ENCODE measurements at regions not wholly inside any gene's neighbourhood (a gene's known extent, or its start where the extent isn't known, plus 50 kb on each side); places are given as distances from the start of the nearest gene placed in this dataset.

DNA sequence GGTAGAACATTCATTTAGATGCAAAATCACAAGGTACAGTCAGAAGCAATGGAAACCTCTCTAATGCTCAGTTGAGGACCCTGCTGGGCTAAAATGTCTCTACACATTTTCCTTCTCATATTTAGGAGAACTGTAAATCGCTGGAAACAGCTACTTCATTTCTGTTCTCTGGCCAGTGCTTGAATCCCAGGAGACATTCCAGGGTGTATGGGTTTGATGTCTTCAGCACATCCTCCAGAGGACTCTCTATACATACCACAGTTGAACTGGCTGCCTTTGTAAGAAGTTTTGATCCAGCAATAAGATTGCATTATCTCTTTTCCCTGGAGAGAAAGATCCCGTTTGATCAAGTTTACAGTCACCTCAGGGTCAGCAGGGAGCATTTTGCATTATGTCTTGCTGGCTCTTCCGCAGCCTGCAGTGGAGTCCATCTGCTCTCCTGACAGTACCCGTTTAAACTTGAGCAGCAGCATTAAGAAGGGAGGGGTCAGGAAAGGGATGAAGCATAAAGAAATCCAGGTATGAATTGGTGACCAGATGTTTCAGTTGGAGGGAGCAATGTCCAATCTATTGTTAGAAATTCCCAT lies 676.0 kb downstream of the EPHA3 start:
- Histone ChIP-seq H3K36me3 (no peaks in the 10 kb centered on the region), H3K9me3 (replicated peaks) (no peaks in the 10 kb centered on the region), H3K27me3 (no peaks in the 10 kb centered on the region), H3K4me1 (no peaks in the 10 kb centered on the region), H3K27ac (no peak overlapping the region), H3K4me3 (no peak overlapping the region)
- DNase-seq, result no peak

DNA sequence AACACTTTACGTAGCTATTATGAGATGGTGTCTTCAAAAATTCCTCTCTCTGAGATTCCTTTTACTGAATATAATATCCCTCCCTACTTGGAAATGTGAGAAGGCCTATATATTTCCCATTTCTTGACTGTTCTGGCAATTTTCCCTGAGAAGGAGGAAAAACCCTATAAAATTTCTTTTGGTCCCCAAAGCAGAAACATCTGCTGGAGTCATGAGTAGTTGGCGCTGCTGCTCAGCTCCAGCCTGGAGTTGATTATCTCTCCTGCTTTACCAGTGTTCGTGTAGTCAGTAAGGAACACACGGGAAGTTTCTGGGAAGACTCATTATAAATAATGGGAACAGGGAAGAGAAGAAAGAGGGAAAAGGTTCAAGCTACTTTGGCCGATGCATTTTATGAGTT lies 680.1 kb downstream of the EPHA3 start:
- H3K36me3 ChIP-seq, result no peaks in the 10 kb centered on the region
- H3K27ac ChIP-seq, result no peak overlapping the region
- DNase-seq, result no peak
- no peak overlapping the region for H3K4me3 ChIP-seq
- no peaks in the 10 kb centered on the region for H3K4me1 ChIP-seq
- no peaks in the 10 kb centered on the region for H3K9me3 ChIP-seq (replicated peaks)
- H3K27me3 ChIP-seq, result no peaks in the 10 kb centered on the region

DNA sequence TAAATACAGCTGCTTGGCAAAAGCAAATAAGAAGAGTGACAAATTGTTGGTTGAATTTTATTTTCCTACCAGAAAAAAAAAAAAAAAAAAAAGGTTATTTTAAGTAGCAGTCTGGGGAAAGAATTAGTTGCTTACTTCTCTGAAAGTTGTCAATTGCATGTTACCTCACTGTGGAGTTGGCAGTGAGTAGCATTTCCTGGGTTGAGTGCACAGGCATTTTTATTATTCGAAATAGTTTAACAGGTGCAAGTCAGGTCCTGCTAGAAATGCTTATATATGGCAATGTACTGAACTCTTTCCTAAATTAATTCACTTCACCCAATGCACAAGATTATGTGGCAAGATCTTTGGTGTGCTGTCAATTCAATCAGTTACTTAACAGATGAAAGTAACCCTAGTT lies 680.6 kb downstream of the EPHA3 start:
- no peak for DNase-seq
- H3K9me3 ChIP-seq (replicated peaks), result no peaks in the 10 kb centered on the region
- H3K4me1 ChIP-seq, result no peaks in the 10 kb centered on the region
- H3K4me3 ChIP-seq, result no peak overlapping the region
- no peak overlapping the region for H3K27ac ChIP-seq
- H3K27me3 ChIP-seq, result no peaks in the 10 kb centered on the region
- no peaks in the 10 kb centered on the region for H3K36me3 ChIP-seq

GRCh38 chr3:89795506-89795905 lies 688.1 kb downstream of the EPHA3 start:
- Histone ChIP-seq H3K4me1 (no peaks in the 10 kb centered on the region), H3K9me3 (replicated peaks) (no peaks in the 10 kb centered on the region), H3K27me3 (no peaks in the 10 kb centered on the region), H3K36me3 (no peaks in the 10 kb centered on the region), H3K27ac (no peak overlapping the region), H3K4me3 (no peak overlapping the region)
- DNase-seq, result no peak

GRCh38 chr3:89802881-89803280 lies 695.5 kb downstream of the EPHA3 start:
- H3K27ac ChIP-seq, result no peak overlapping the region
- no peaks in the 10 kb centered on the region for H3K4me1 ChIP-seq
- DNase-seq, result no peak
- no peaks in the 10 kb centered on the region for H3K9me3 ChIP-seq (replicated peaks)
- H3K36me3 ChIP-seq, result no peaks in the 10 kb centered on the region
- no peak overlapping the region for H3K4me3 ChIP-seq
- no peaks in the 10 kb centered on the region for H3K27me3 ChIP-seq

DNA sequence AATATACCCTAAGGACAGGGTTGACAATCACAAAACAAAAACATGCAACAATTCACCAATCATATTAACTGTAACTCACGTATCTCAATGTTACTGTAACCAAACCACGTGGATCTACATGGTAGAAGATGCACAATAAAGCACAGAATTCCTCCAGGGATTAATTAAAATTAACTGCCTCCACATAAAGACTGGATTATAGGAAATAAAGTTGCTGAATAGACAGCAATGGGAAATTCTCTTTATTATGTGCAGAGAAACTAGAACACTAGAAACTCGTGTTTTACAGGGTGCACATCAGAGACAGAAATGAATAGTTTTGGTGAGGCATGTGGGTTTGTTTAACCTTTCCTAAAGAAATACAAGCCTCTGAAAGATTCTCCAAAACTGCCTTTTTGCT lies 696.3 kb downstream of the EPHA3 start:
- DNase-seq, result no peak
- Histone ChIP-seq H3K27me3 (no peaks in the 10 kb centered on the region), H3K4me1 (no peaks in the 10 kb centered on the region), H3K9me3 (replicated peaks) (no peaks in the 10 kb centered on the region), H3K4me3 (no peak overlapping the region), H3K36me3 (no peaks in the 10 kb centered on the region), H3K27ac (no peak overlapping the region)

DNA sequence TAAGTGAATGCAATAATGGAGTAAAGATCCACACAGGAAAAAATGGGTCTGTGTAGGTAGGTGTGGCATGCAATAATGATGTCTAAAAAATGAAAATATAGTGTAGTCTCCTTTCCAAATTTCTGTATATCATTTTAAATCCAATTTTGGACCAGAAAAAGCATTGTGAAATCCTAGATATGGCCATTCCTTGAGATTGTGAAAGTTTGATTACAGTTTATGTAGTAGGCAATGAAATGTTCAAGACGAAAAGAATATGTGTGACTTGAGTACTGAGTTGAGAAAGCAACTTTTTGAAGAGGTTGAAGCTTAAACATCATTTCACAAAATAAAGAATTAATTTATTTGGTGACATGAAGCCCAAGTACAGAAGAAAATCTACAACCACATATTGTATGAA lies 698.7 kb downstream of the EPHA3 start:
- Histone ChIP-seq H3K9me3 (replicated peaks) (no peaks in the 10 kb centered on the region), H3K36me3 (no peaks in the 10 kb centered on the region), H3K27me3 (no peaks in the 10 kb centered on the region), H3K4me1 (no peaks in the 10 kb centered on the region), H3K27ac (no peak overlapping the region), H3K4me3 (no peak overlapping the region)
- no peak for DNase-seq

GRCh38 chr3:89808680-89809197 lies 701.3 kb downstream of the EPHA3 start:
- Histone ChIP-seq H3K4me1 (no peaks in the 10 kb centered on the region), H3K36me3 (no peaks in the 10 kb centered on the region), H3K27ac (no peak overlapping the region), H3K27me3 (no peaks in the 10 kb centered on the region), H3K4me3 (no peak overlapping the region), H3K9me3 (replicated peaks) (no peaks in the 10 kb centered on the region)
- no peak for DNase-seq

GRCh38 chr3:89813500-89813899 lies 706.1 kb downstream of the EPHA3 start:
- H3K27ac ChIP-seq, result no peak overlapping the region
- no peak for DNase-seq
- H3K27me3 ChIP-seq, result no peaks in the 10 kb centered on the region
- H3K4me3 ChIP-seq, result no peak overlapping the region
- H3K4me1 ChIP-seq, result no peaks in the 10 kb centered on the region
- no peaks in the 10 kb centered on the region for H3K9me3 ChIP-seq (replicated peaks)
- no peaks in the 10 kb centered on the region for H3K36me3 ChIP-seq

DNA sequence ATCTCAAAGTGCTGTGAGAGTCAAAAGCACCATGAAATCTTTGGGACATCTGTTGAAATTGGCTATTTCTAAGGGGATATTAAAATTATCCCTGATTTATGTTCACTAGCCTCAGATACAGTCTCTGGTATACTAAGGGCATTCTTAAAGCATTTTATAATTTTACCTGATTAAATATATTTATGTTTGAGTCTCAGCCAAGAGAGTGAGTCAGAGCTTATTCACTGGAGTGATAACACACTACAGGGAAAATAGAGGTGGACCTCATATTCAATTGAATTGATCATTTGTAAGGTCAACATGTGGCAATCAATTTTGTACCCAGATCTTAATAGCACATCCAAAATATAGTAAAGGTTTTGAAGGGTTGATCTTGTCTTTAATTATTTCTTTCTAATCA lies 733.6 kb downstream of the EPHA3 start:
- Histone ChIP-seq H3K36me3 (no peaks in the 10 kb centered on the region), H3K4me3 (no peak overlapping the region), H3K27me3 (no peaks in the 10 kb centered on the region), H3K9me3 (replicated peaks) (no peaks in the 10 kb centered on the region), H3K27ac (no peak overlapping the region), H3K4me1 (no peaks in the 10 kb centered on the region)
- DNase-seq, result no peak

GRCh38 chr3:89845053-89845452 lies 737.6 kb downstream of the EPHA3 start:
- no peaks in the 10 kb centered on the region for H3K27me3 ChIP-seq
- no peaks in the 10 kb centered on the region for H3K36me3 ChIP-seq
- DNase-seq, result no peak
- no peaks in the 10 kb centered on the region for H3K9me3 ChIP-seq (replicated peaks)
- no peak overlapping the region for H3K27ac ChIP-seq
- H3K4me1 ChIP-seq, result no peaks in the 10 kb centered on the region
- no peak overlapping the region for H3K4me3 ChIP-seq

- no peak for DNase-seq
Measured at GRCh38 chr3:89847955-89848354, 740.5 kb downstream of the EPHA3 start.

GRCh38 chr3:89851974-89852621 lies 744.7 kb downstream of the EPHA3 start:
- no peaks in the 10 kb centered on the region for H3K27me3 ChIP-seq
- peak; percentile 40 to 74 for DNase-seq
- H3K9me3 ChIP-seq (replicated peaks), result no peaks in the 10 kb centered on the region
- H3K4me1 ChIP-seq, result no peaks in the 10 kb centered on the region
- no peak overlapping the region for H3K4me3 ChIP-seq
- no peaks in the 10 kb centered on the region for H3K36me3 ChIP-seq
- H3K27ac ChIP-seq, result no peak overlapping the region

More at GRCh38 chr3:89847955-89848354, 740.5 kb downstream of the EPHA3 start:
- H3K4me3 ChIP-seq, result no peak overlapping the region
- H3K27ac ChIP-seq, result no peak overlapping the region
- no peaks in the 10 kb centered on the region for H3K36me3 ChIP-seq
- no peaks in the 10 kb centered on the region for H3K4me1 ChIP-seq
- no peaks in the 10 kb centered on the region for H3K9me3 ChIP-seq (replicated peaks)
- no peaks in the 10 kb centered on the region for H3K27me3 ChIP-seq

DNA sequence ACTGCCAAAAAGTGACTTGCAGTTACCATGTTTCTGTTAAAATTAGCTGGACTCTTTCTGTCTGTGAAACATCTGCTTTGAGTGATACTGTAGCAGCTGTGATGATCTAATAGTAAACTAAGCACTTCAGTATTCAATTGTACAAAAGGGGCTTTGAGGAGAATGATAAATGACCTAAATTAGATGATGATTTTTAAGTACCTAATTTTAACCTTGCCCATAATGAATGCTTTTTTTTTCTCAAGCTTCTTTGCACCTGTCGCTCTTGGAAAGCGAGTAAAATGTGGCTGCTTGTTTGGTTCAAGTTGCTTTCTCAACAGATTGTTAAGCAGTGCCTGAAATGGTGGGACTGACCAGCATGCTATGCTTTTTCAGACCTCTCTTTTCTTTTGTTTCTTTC lies 752.3 kb downstream of the EPHA3 start:
- Histone ChIP-seq H3K4me1 (no peaks in the 10 kb centered on the region), H3K27ac (peak overlapping the region; percentile 12; the same call in 1 of the 2 replicates), H3K27me3 (no peaks in the 10 kb centered on the region), H3K4me3 (no peak overlapping the region), H3K36me3 (no peaks in the 10 kb centered on the region), H3K9me3 (replicated peaks) (no peaks in the 10 kb centered on the region)
- DNase-seq, result peak in 1 of 2 experiments; percentile 50

DNA sequence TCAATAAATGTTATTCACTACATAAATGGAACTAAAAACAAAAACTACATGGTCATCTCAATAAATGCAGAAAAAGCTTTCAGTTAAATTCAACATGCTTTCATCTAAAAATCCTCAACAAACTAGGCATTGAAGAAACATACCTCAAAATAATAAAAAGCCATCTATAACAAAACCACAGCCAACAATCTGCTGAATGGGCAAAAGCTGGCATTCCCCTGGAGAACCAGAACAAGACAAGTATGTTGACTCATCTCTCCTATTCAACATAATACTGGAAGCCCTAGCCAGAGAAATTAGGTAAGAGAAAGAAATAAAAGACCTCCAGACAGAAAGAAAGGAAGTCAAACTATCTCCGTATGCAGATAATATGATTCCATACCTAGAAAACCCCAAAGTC lies 759.9 kb downstream of the EPHA3 start:
- no peak for DNase-seq
- Histone ChIP-seq H3K27me3 (no peaks in the 10 kb centered on the region), H3K9me3 (replicated peaks) (no peaks in the 10 kb centered on the region), H3K36me3 (no peaks in the 10 kb centered on the region), H3K27ac (no peak overlapping the region), H3K4me1 (no peaks in the 10 kb centered on the region), H3K4me3 (no peak overlapping the region)

- no peak for DNase-seq
- no peaks in the 10 kb centered on the region for H3K9me3 ChIP-seq (replicated peaks)
- H3K27ac ChIP-seq, result no peak overlapping the region
- H3K36me3 ChIP-seq, result no peaks in the 10 kb centered on the region
- no peak overlapping the region for H3K4me3 ChIP-seq
- H3K4me1 ChIP-seq, result no peaks in the 10 kb centered on the region
- H3K27me3 ChIP-seq, result no peaks in the 10 kb centered on the region
Measured at GRCh38 chr3:89876116-89876515, 768.7 kb downstream of the EPHA3 start.

Measured in SJCRH30 (cell line).